ENCODE measurements at regions not wholly inside any gene's neighbourhood (a gene's known extent, or its start where the extent isn't known, plus 50 kb on each side); places are given as distances from the start of the nearest gene placed in this dataset.
A peak's percentile ranks its signal among the peaks of the same experiment; 100 is the strongest.
"Not testable (repeated sequence)": the region's sequence is repeated elsewhere in the genome, so short reads cannot be mapped to it uniquely, and the experiment has no call there.

GRCh38 chr12:124474709-124475108 lies 92.7 kb downstream of the NCOR2 start:
- no peak for DNase-seq

GRCh38 chr12:124472690-124473279 lies 94.6 kb downstream of the NCOR2 start:
- no peak for DNase-seq

DNA sequence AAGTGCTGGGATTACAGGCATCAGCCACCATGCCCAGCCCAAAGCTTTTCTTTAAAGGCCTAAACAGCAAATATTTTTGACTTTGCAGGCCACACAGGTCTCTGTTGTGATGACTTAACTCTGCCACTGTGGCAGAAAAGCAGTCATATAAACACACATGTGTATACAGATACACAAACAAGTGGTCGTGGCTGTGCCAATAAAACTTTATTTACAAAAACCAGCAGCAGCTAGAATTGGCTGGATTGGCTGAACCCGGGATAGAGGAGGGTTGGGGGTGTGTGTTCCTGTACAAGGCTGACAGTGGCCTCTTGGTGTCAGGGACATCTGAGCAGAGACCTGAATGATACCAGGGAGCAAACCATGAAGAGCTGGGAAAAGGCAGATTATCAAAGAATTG lies 95.6 kb downstream of the NCOR2 start:
- DNase-seq, result no peak

- no peak for DNase-seq
Observed at GRCh38 chr12:124470806-124471205, 96.6 kb downstream of the NCOR2 start.

- DNase-seq, result no peak
Observed at GRCh38 chr12:124470139-124470538, 97.3 kb downstream of the NCOR2 start.

DNA sequence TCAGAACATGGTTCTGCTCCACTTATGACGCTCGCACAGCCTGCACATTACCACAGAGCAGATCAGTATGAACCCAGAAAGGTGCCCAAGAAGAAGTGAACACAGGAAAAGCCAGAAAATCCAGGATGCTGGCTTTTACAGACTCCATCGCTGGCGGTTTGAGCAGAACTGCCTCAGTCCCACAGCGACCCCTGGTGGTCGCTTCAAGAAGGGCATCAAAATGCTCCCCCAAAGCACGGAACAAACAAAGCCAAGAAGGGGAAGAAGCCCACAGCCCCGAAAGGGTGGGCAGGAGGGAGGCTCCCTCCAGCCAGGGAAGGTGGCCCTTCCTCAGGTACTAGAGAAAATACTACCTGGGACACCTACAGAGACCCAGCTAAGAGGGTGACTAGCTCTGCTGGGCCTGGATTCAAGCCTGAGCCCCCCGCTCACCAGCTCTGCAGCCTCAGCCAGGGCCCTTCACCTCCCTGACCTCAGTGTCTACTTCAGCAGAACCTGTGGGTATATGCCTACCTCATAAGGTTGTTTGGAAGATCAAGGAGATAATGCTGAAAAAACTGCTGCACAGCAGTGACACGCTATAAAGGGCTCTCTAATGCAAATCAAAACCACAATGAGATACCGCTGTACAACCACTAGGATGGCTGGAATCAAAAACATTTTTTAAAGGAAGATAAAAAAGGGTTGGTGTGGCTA lies 98.1 kb downstream of the NCOR2 start:
- DNase-seq, result peak in 1 of 2 donors; percentile 33

DNA sequence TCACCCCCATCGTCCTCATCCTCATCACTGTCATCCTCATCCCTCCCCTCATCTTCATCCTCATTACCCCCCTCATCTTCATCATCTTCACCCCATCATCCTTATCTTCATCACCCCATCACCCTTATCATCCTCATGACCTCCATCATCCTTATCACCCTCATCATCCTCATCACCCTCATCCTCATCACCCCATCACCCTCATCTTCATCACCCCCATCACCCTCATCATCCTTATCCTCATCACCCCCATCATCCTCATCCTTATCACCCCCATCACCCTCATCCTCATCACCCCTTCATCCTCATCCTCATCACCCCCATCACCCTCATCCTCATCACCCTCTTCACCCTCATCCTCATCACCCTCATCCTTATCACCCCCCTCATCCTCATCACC lies 99.9 kb downstream of the NCOR2 start:
- not testable (repeated sequence) for DNase-seq

GRCh38 chr12:124466216-124467128 lies 100.9 kb downstream of the NCOR2 start:
- DNase-seq, result peak; percentile 76 to 82

- no peak for DNase-seq
Observed at GRCh38 chr12:124465473-124465872, 101.9 kb downstream of the NCOR2 start.

DNA sequence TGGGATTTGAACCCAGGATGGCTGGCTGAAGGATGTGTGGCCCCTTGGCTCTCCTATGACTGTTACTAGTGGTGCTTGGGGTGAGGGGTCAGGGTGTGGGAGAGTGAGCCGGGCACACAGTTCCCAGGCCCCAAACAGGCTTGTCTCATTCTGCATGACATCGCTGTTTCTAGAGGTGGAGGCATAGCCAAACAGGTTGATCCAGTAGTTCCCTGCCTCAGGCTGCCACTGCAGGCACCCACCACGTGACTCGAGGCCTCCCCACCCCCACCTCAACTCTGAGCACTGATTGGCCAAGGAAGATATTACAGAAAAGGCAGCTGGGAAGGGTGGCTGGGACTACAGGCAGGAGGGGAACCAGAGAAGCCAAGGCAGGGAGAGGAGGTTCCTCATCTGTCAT lies 102.6 kb downstream of the NCOR2 start:
- no peak for DNase-seq

- DNase-seq, result no peak
Observed at GRCh38 chr12:124464062-124464461, 103.3 kb downstream of the NCOR2 start.

DNA sequence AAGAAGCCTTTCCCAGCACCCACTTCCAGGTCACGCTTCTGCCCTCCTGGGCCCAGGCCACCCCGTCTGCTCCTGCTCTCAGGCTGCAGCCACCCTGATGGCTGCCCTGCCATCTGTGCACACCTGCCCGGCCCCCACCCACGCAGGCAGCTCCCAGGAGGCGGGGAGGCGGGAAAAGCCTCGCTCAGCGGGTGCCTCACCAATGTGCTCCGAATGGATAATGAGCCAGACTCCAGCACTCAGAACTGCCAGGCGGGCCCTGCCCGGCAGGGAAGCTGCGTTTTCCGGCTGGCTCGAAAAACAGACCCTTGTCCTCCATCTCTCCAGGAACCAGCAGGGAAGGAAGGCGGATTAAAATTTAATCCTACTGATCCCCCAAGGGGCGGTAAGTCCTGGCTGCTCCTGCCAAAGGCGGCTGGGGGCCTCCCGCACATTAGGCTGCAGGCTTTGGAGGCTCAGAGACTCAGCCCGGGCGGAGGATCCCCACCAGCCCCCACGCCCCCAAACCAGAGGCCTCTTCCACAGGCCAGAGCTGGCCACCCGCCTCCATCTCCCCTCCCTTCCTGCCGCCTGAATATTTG lies 104.0 kb downstream of the NCOR2 start:
- no peak for DNase-seq

GRCh38 chr12:124462750-124463149 lies 104.7 kb downstream of the NCOR2 start:
- no peak for DNase-seq

DNA sequence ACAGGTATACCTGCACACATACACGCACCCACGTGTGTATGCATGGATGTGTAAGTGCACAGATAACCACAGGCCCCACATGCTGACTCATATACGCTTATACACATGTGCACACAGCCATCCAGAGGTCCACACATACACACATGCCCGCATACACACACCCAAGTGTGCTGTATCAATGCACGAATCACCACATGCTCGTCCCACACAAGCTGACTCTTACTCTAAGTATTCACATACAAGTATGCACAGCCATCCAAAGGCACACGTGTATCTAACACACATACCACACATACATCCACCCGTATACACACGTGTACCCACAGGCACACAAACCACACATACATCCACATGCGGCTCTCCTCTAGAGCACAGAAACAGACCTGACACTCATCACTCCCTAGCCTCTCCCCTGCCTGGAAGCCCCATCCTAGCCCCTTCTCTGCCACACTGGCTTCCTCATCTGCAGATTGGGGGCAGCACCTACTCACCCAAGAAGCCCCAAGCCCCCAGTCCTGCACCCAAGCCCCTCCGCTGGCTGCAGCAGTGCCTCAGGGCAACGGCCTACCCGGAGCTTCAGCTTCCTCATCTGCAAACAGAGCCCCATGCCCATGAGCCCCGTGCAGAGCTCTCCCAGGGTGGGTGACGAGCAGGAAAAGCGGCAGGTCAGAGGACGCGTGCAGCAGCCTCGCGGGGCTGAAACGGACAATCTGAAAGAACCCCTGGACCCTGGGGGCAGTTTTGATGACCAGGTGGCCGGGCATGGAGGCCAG lies 105.4 kb downstream of the NCOR2 start:
- no peak for DNase-seq

DNA sequence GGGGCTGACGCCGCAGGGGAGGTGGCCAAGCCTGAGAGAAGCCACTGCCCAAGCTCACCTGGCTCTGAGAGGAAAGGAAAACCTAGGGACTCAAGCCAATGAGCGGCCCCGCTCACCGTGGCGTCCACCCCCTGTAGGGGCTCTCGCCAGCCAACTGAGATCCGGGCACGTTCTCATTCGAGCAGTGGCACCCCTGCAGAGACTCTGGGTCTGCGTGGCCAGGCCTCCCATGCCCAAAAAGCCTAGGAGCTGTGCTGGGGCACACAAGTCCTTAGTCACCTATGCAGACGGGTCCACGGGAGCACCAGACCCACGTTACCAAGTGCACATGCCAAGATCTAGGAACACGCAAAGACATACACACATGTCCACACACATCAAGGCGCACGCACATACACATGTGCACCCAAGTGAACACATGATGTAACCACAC lies 106.2 kb downstream of the NCOR2 start:
- DNase-seq, result no peak

GRCh38 chr12:124460771-124461170 lies 106.6 kb downstream of the NCOR2 start:
- DNase-seq, result no peak

DNA sequence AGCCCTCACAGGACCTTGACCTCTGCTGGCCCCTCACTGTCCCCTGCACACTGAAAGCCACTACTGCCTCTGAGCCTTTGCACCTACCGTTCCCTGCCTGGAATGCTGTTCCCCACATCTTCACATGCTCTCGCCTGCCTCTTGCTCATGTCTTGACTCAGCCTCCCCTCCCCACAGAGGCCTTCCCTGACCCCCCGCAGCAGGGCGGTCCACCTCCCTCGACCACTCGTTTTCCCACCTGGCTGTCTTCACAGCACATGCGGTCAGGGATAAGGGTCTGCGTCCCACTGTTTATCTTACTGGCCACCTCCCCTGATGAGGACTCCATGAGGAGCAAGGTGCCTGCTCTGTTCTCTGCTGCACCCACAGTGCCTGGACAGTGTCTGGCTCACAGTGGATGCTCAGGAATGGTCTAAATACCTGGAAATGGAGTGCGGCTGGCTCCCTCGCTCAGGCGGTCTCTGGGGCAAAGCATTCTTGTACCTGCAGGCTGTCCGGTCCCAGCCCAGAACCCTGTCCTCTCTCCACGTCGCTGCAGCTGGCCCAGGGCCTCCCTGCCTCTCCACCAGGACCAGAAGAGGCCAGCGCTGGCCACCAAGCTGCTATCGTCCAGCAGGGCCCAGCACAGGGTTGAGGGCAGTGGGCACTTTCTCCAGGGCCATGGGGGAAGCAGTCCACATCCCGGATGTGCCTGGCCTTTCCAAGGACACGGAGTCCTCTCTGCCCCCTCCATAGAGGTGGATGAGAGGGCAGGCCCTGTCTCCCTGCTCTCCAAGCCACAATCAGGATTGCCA lies 107.4 kb downstream of the NCOR2 start:
- no peak for DNase-seq

DNA sequence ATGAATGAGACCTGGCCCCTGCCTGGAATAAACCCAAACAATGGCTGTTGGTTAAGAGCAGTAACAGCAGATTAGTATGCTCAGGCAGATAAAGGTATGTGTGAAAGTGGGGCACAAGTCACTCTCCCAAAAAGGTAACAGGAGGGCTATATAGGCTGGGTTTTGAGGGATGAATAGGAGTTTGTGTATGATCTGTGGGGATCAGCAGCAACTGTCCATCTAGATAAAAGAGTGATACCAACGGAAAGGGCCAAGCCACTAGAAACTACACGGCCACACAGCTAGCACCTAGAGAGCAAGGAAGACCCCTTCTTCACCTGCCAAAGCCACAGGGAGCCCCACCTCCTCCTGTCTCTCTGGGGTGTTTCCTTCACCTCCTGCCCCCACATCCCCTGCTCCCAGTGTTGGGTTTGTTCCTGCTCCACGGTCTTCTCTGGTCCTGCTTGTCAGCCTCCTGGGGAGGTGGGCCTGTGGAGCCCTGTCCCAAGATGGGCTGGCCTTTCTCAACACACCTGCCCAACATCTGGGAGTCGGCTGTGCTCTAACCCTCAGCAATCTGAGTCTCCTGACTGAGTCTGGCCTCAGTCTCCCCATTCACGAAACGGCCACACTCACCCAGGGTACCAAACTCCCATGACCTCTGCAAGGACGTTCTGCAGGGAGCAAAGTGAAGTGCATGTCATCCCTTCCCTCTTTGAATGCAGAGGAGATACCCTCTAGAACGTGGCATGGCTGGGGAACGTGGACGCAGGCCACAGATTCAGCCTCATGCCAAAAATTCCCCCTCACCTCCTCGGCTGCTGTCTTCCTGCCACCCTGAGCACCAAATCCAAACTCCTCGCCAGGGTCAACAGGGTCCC lies 108.2 kb downstream of the NCOR2 start:
- no peak for DNase-seq

DNA sequence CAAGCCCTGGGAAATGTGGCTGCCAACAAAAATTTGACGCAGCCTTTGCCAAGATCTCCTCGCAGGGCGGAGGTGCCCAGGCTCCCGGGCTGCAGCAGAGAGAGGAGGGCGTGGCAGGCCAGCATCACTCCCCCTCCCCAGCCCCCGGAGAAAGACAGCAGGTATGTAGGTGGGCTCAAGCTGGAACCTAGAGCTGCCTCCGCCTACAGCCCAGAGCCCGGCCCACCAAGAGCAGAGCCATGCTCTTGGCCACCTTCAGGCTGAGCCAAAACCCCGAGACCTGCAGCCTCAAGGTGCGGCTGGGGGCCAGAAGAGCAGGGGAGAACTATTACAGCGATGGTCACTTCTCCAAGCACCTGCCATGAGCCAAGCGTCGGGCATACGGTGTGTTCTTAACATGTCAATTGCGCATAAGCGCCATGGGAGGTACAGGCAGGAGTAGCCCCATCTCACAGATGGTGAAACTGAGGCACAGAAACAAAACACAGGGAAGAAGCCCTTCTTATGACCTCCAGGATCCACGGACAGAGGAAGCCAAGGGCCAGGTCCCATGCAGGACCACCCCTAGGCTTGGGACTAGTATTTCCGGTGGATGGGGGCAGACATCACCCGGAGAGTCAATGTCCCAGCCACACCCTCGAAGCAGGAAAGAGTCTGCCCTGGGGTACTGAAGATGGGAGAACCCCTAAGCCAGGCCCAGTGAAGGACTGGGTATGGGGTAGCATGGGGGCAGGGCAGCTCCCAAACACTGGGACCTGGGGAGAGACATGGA lies 109.0 kb downstream of the NCOR2 start:
- no peak for DNase-seq
